Stimulated activated CD8-positive, alpha-beta memory T cell treated with anti-CD3 and anti-CD28 coated beads, Interleukin-7, amount 100 ng/mL, for 48 hours (primary cell): ENCODE measurements at regions not wholly inside any gene's neighbourhood (a gene's known extent, or its start where the extent isn't known, plus 50 kb on each side); places are given as distances from the start of the nearest gene placed in this dataset.
"Not testable (repeated sequence)": the region's sequence is repeated elsewhere in the genome, so short reads cannot be mapped to it uniquely, and the experiment has no call there.

Experiments used
- DNase-seq, 2 donors: peaks; one replicate each; pipeline ENCODE4 v3.0.0-alpha.2; 2020; ENCODE audit warnings: low read depth in 1 of 2; ENCODE audit errors: extremely low read depth in 1 of 2

GRCh38 chr1:218494449-218494852 lies 149.3 kb downstream of the TGFB2 start:
- DNase-seq, result no peak

- DNase-seq, result no peak
These were observed 150.8 kb downstream of the TGFB2 start for GRCh38 chr1:218495931-218496330.

GRCh38 chr1:218496561-218496960 lies 151.4 kb downstream of the TGFB2 start:
- no peak for DNase-seq

GRCh38 chr1:218498056-218498938 lies 153.2 kb downstream of the TGFB2 start:
- DNase-seq, result no peak

- DNase-seq, result no peak
These were observed 154.0 kb downstream of the TGFB2 start for GRCh38 chr1:218499011-218499691.

GRCh38 chr1:218499911-218500310 lies 154.8 kb downstream of the TGFB2 start:
- DNase-seq, result no peak

- no peak for DNase-seq
These were observed 156.0 kb downstream of the TGFB2 start for GRCh38 chr1:218501161-218501560.

GRCh38 chr1:218502383-218502782 lies 157.2 kb downstream of the TGFB2 start:
- DNase-seq, result no peak

- DNase-seq, result no peak
These were observed 158.0 kb downstream of the TGFB2 start for GRCh38 chr1:218503102-218503501.

- no peak for DNase-seq
These were observed 162.3 kb downstream of the TGFB2 start for GRCh38 chr1:218507355-218508002.

GRCh38 chr1:218510153-218510772 lies 165.1 kb downstream of the TGFB2 start:
- DNase-seq, result no peak

GRCh38 chr1:218513328-218513727 lies 168.2 kb downstream of the TGFB2 start:
- DNase-seq, result no peak

GRCh38 chr1:218514689-218515088 lies 169.6 kb downstream of the TGFB2 start:
- DNase-seq, result no peak

GRCh38 chr1:218516526-218516925 lies 171.4 kb downstream of the TGFB2 start:
- DNase-seq, result no peak

- DNase-seq, result no peak
These were observed 172.3 kb downstream of the TGFB2 start for GRCh38 chr1:218517459-218517858.

- DNase-seq, result no peak
These were observed 173.1 kb downstream of the TGFB2 start for GRCh38 chr1:218518216-218518740.

GRCh38 chr1:218520646-218521045 lies 175.5 kb downstream of the TGFB2 start:
- not testable (repeated sequence) for DNase-seq

GRCh38 chr1:218521414-218522169 lies 176.5 kb downstream of the TGFB2 start:
- peak in 1 of 2 donors; percentile 2 for DNase-seq

GRCh38 chr1:218524526-218524925 lies 179.4 kb downstream of the TGFB2 start:
- no peak for DNase-seq

GRCh38 chr1:218525031-218525430 lies 179.9 kb downstream of the TGFB2 start:
- DNase-seq, result no peak
